H1 (cell line): ENCODE measurements at regions not wholly inside any gene's neighbourhood (a gene's known extent, or its start where the extent isn't known, plus 50 kb on each side); places are given as distances from the start of the nearest gene placed in this dataset.

Source experiments
- CTCF ChIA-PET: fragments of 300-600 bp; sonication (Branson Sonifier 250); formaldehyde crosslinking; loops from one replicate; lab custom pipeline; 2021; ENCODE audit not compliant: partially characterized antibody; lab: Charles Lee
- POLR2A ChIA-PET: fragments of 300-600 bp; sonication (Branson Sonifier 250); formaldehyde crosslinking; loops from one replicate; lab custom pipeline; 2021; ENCODE audit warnings: inconsistent platforms; ENCODE audit not compliant: partially characterized antibody; lab: Charles Lee
- DNase-seq, 2 experiments: peaks; one replicate each; pipeline versions ENCODE4 v3.0.0 to v3.0.0-alpha.2; 2010 to 2022; ENCODE audit warnings: low spot score in 2 of 2, low read depth in 1 of 2, mixed read lengths in 1 of 2
- FAIRE-seq: peaks from 2 replicates; lab custom pipeline; 2011; peaks lifted over from hg19 to GRCh38; lab: Jason Lieb, UNC
- H2AFZ ChIP-seq: 2 replicates; pipeline ENCODE4 v1.8.1; 2012; ENCODE audit warnings: low read length, inconsistent platforms
- H2AK5ac ChIP-seq: 2 replicates; pipeline ENCODE4 v1.6.1; 2013; ENCODE audit warnings: low read depth, low read length
- H2BK120ac ChIP-seq: replicated peaks from 2 replicates; pipeline ENCODE3; 2013; ENCODE audit warnings: low read depth, low read length, inconsistent platforms
- H2BK12ac ChIP-seq: 2 replicates; pipeline ENCODE4 v1.6.1; 2013; ENCODE audit warnings: low read depth, low read length
- H2BK15ac ChIP-seq: 2 replicates; pipeline ENCODE4 v1.6.1; 2013; ENCODE audit warnings: low read length
- H2BK20ac ChIP-seq: 2 replicates; pipeline ENCODE4 v1.6.1; 2013; ENCODE audit warnings: low read length
- H2BK5ac ChIP-seq: 2 replicates; pipeline ENCODE4 v1.6.1; 2013; ENCODE audit warnings: low read depth, low read length
- H3K14ac ChIP-seq: 2 replicates; pipeline ENCODE4 v1.6.1; 2013; ENCODE audit warnings: inconsistent platforms; ENCODE audit not compliant: insufficient read length
- H3K18ac ChIP-seq: 2 replicates; pipeline ENCODE4 v1.6.1; 2013; ENCODE audit warnings: low read length; ENCODE audit errors: extremely low read depth
- H3K23ac ChIP-seq: 2 replicates; pipeline ENCODE4 v1.6.1; 2013; ENCODE audit warnings: inconsistent platforms; ENCODE audit not compliant: insufficient read length
- H3K23me2 ChIP-seq: 2 replicates; pipeline ENCODE4 v1.6.1; 2013; ENCODE audit warnings: low read depth, low read length
- H3K27ac ChIP-seq: 2 replicates; pipeline ENCODE4 v1.6.1; 2011; ENCODE audit warnings: low read depth, low read length, inconsistent platforms
- H3K27me3 ChIP-seq, 4 experiments: replicated peaks in 1 of 4; 1 replicate in 1 of 4; 2 replicates in 3 of 4; pipeline versions ENCODE4 v1.6.1 to v1.8.1; 2011 to 2013; ENCODE audit warnings: low read length in 3 of 4, mild to moderate bottlenecking in 3 of 4, inconsistent platforms in 2 of 4, mixed read lengths in 2 of 4, moderate library complexity in 1 of 4; ENCODE audit not compliant: control insufficient read depth in 3 of 4, insufficient read depth in 3 of 4; ENCODE audit errors: extremely low read depth in 1 of 4
- H3K36me3 ChIP-seq, 4 experiments: 2 replicates each; pipeline versions ENCODE4 v1.6.1 to v1.8.1; 2011 to 2013; ENCODE audit warnings: mild to moderate bottlenecking in 4 of 4, low read length in 3 of 4, moderate library complexity in 2 of 4, control low read depth in 1 of 4, inconsistent platforms in 1 of 4; ENCODE audit not compliant: insufficient read depth in 4 of 4, control insufficient read depth in 2 of 4
- H3K4ac ChIP-seq: replicated peaks from 2 replicates; pipeline ENCODE3; 2013; ENCODE audit warnings: low read length, low read depth, mixed read lengths, inconsistent platforms; ENCODE audit not compliant: insufficient read length
- H3K4me1 ChIP-seq, 4 experiments: replicated peaks in 1 of 4; 1 replicate in 1 of 4; 2 replicates in 3 of 4; pipeline versions ENCODE4 v1.6.1 to v1.8.1; 2011 to 2013; ENCODE audit warnings: low read length in 3 of 4, inconsistent platforms in 2 of 4, mixed read lengths in 1 of 4; ENCODE audit not compliant: insufficient read depth in 4 of 4, control insufficient read depth in 3 of 4
- H3K4me2 ChIP-seq, 2 experiments: 2 replicates each; pipeline versions ENCODE4 v1.6.1 to v1.8.1; 2011 to 2013; ENCODE audit warnings: low read depth in 2 of 2, low read length in 2 of 2, control low read depth in 1 of 2, inconsistent platforms in 1 of 2, mild to moderate bottlenecking in 1 of 2; ENCODE audit not compliant: insufficient read depth in 1 of 2
- H3K4me3 ChIP-seq, 4 experiments: fragments of 200-600, 300-600 bp in 1 of 4; sonication (generic), shearing (Covaris generic), sonication (Bioruptor Twin) in 1 of 4; 2 replicates each; pipeline versions ENCODE4 v1.5.1 to v1.8.1; 2011 to 2016; ENCODE audit warnings: low read length in 4 of 4, low read depth in 3 of 4, control low read depth in 2 of 4, inconsistent platforms in 2 of 4, mild to moderate bottlenecking in 2 of 4, mixed read lengths in 1 of 4, moderate library complexity in 1 of 4; ENCODE audit not compliant: insufficient read depth in 2 of 4; ENCODE audit errors: extremely low read depth in 1 of 4
- H3K56ac ChIP-seq: replicated peaks from 2 replicates; pipeline ENCODE3; 2013; ENCODE audit warnings: low read depth, mild to moderate bottlenecking, mixed read lengths, low read length, inconsistent platforms; ENCODE audit not compliant: insufficient read length
- H3K79me1 ChIP-seq: 2 replicates; pipeline ENCODE4 v1.6.1; 2013; ENCODE audit warnings: low read depth, low read length, control low read depth
- H3K79me2 ChIP-seq, 2 experiments: 2 replicates each; pipeline versions ENCODE4 v1.6.1 to v1.8.1; 2012 to 2013; ENCODE audit warnings: low read length in 2 of 2, mild to moderate bottlenecking in 2 of 2, inconsistent platforms in 1 of 2; ENCODE audit not compliant: insufficient read depth in 2 of 2, control insufficient read depth in 1 of 2
- H3K9ac ChIP-seq, 4 experiments: replicated peaks in 1 of 4; 1 replicate in 1 of 4; 2 replicates in 3 of 4; pipeline versions ENCODE4 v1.6.1 to v1.8.1; 2011 to 2013; ENCODE audit warnings: low read depth in 3 of 4, low read length in 3 of 4, control low read depth in 2 of 4, mild to moderate bottlenecking in 2 of 4, moderate library complexity in 2 of 4, inconsistent platforms in 1 of 4; ENCODE audit errors: extremely low read depth in 1 of 4
- H3K9me3 ChIP-seq, 2 experiments: 2 replicates each; pipeline versions ENCODE4 v1.6.1 to v1.8.1; 2012 to 2013; ENCODE audit warnings: mild to moderate bottlenecking in 2 of 2, moderate library complexity in 2 of 2, control low read depth in 1 of 2, inconsistent platforms in 1 of 2, low read depth in 1 of 2, low read length in 1 of 2, mixed read lengths in 1 of 2; ENCODE audit not compliant: insufficient read depth in 2 of 2
- H4K20me1 ChIP-seq, 2 experiments: replicated peaks in 1 of 2; 2 replicates each; pipeline versions ENCODE3 to v1.8.1; 2011 to 2013; ENCODE audit warnings: inconsistent platforms in 2 of 2, low read length in 2 of 2, mild to moderate bottlenecking in 1 of 2; ENCODE audit not compliant: insufficient read depth in 2 of 2, control insufficient read depth in 1 of 2
- H4K5ac ChIP-seq: 2 replicates; pipeline ENCODE4 v1.6.1; 2013; ENCODE audit warnings: low read length, low read depth, mixed read lengths, inconsistent platforms; ENCODE audit not compliant: insufficient read length
- H4K8ac ChIP-seq: 2 replicates; pipeline ENCODE4 v1.8.0; 2013; ENCODE audit warnings: mild to moderate bottlenecking, moderate library complexity, low read length, inconsistent platforms; ENCODE audit not compliant: insufficient read depth; ENCODE audit errors: extremely low read depth
- H4K91ac ChIP-seq: replicated peaks from 2 replicates; pipeline ENCODE3; 2013; ENCODE audit warnings: low read length, mixed read lengths, inconsistent platforms; ENCODE audit not compliant: insufficient read length
- CBX8 ChIP-seq: fragments of 300-800, 300-1000 bp; sonication (generic); IDR thresholded peaks from 2 replicates; pipeline ENCODE4 v1.7.1; 2016; ENCODE audit warnings: low read depth, low read length, borderline replicate concordance
- MAFK ChIP-seq: IDR thresholded peaks from 2 replicates; pipeline ENCODE4 v1.6.1; 2012; ENCODE audit warnings: low read depth, mild to moderate bottlenecking, improper control_type of control experiment, low read length
- SIRT6 ChIP-seq: IDR thresholded peaks from one replicate; pipeline ENCODE4 v1.7.1; 2012; ENCODE audit warnings: low read length, inconsistent platforms
- WGBS, 2 experiments: shearing (Covaris generic) in 1 of 2; methylation state at CpG; one replicate each; pipeline versions ENCODE4 v1.1.6 to v1.1.7; 2013 to 2015; ENCODE audit warnings: low lambda C conversion rate in 2 of 2, mixed read lengths in 2 of 2, inconsistent platforms in 1 of 2, low coverage in 1 of 2, missing lambda C conversion rate in 1 of 2; ENCODE audit not compliant: insufficient replicate concordance in 2 of 2, insufficient coverage in 1 of 2, insufficient read length in 1 of 2; ENCODE audit errors: extremely low coverage in 1 of 2, missing lambda C conversion rate in 1 of 2; 5-methylcytosine and 5-hydroxymethylcytosine counted together

- Histone ChIP-seq H2AFZ (no peak overlapping the region), H3K23ac (no peak overlapping the region), H3K4ac (no peak overlapping the region), H3K79me1 (no peaks in the 10 kb centered on the region), H3K79me2 (no peaks in the 10 kb centered on the region), H3K23me2 (no peaks in the 10 kb centered on the region), H2BK20ac (no peak overlapping the region), H2BK15ac (no peak overlapping the region), H3K4me3 (no peak overlapping the region), H4K5ac (no peak overlapping the region), H3K9ac (no peak overlapping the region), H3K4me1 (no peaks in the 10 kb centered on the region), H3K27me3 (no peaks in the 10 kb centered on the region), H4K8ac (no peak overlapping the region), H3K56ac (no peak overlapping the region), H3K4me2 (no peak overlapping the region), H2AK5ac (no peak overlapping the region), H3K27ac (no peak overlapping the region), H3K36me3 (no peaks in the 10 kb centered on the region), H2BK5ac (no peak overlapping the region), H3K18ac (no peak overlapping the region), H2BK120ac (no peak overlapping the region), H3K14ac (no peak overlapping the region), H2BK12ac (no peak overlapping the region), H4K20me1 (no peaks in the 10 kb centered on the region), H3K9me3 (no peaks in the 10 kb centered on the region), H4K91ac (no peak overlapping the region)
- ChIA-PET CTCF (interaction anchor here (0.6 to 1.0 kb wide), 2 partner anchors 9 to 151 kb away, joined by 3 read pairs; no protein-coding TSS in a partner anchor), POLR2A (no interaction called here)
- FAIRE-seq: no peak
- 95% methylated on average over 8 of the region's 8 CpGs; no CpG with 5 or more reads in 1 of the 2 experiments for WGBS, 2 experiments
- no peak for DNase-seq
- TF ChIP-seq CBX8 (no peak), SIRT6 (no peak), MAFK (peak; percentile 96)
These were observed 353.8 kb upstream of the WWC1 start for GRCh38 chr5:167937635-167937998.
